ENCODE measurements at regions not wholly inside any gene's neighbourhood (a gene's known extent, or its start where the extent isn't known, plus 50 kb on each side); places are given as distances from the start of the nearest gene placed in this dataset.

DNA sequence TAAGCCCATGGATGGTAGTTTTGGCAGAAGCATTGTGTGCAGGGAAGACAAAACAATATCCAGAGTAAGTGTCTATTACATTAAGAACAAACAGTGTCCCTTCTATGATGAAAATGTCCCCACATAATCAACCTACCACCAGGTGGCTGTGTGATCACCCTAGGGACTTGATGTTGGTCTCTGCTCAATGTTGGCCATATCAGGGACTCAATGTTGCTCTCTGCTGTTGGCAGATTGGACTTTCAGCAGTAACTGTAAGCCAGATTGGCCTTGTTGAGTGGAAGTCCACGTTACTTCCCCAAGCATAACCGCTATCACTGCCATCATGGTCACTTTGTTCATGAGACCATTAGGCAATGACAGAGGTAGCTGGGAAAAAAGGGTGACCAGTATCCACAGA is 52.8 kb upstream of the PRSS3 start:
- no peak for TF ChIP-seq POLR2A (IDR thresholded peaks at IDR 0.05)
- TF ChIP-seq, protein P1, sequence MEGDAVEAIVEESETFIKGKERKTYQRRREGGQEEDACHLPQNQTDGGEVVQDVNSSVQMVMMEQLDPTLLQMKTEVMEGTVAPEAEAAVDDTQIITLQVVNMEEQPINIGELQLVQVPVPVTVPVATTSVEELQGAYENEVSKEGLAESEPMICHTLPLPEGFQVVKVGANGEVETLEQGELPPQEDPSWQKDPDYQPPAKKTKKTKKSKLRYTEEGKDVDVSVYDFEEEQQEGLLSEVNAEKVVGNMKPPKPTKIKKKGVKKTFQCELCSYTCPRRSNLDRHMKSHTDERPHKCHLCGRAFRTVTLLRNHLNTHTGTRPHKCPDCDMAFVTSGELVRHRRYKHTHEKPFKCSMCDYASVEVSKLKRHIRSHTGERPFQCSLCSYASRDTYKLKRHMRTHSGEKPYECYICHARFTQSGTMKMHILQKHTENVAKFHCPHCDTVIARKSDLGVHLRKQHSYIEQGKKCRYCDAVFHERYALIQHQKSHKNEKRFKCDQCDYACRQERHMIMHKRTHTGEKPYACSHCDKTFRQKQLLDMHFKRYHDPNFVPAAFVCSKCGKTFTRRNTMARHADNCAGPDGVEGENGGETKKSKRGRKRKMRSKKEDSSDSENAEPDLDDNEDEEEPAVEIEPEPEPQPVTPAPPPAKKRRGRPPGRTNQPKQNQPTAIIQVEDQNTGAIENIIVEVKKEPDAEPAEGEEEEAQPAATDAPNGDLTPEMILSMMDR (IDR thresholded peaks at IDR 0.05): no peak
- H3K4me3 ChIP-seq: no peak overlapping the region
- H3K4me1 ChIP-seq: no peaks in the 10 kb centered on the region
- intact Hi-C loops (cut with DNase I; ENCODE audit: low total_unique reads): no loop called here
- WGBS, 2 donors: 77 to 78% methylated on average over 2 of the region's 2 CpGs
- no peaks in the 10 kb centered on the region for H3K36me3 ChIP-seq (ENCODE audit: low read depth, missing control alignments)
- no peak for DNase-seq
- no peaks in the 10 kb centered on the region for H3K27me3 ChIP-seq
- H3K9me3 ChIP-seq: no peaks in the 10 kb centered on the region
- H3K27ac ChIP-seq: no peak overlapping the region

Small RNAs in the stretch of these regions (small RNA-seq; reads per million reads assigned to genes)
- gene TRBV22OR9-2 (0 reads per million in 2 donors), gene TRBV26OR9-2 (1.7 to 1.9 reads per million in 2 donors)

Data from testis (tissue), 2 donors.